Posterior cingulate gyrus (tissue), 11 donors: ENCODE measurements at regions not wholly inside any gene's neighbourhood (a gene's known extent, or its start where the extent isn't known, plus 50 kb on each side); places are given as distances from the start of the nearest gene placed in this dataset.
A peak's percentile ranks its signal among the peaks of the same experiment; 100 is the strongest.

Experiments used
- DNase-seq, 10 donors: peaks; one replicate each; pipeline versions ENCODE4 v3.0.0 to v3.0.0-alpha.2; 2020 to 2021; ENCODE audit warnings: mixed read lengths in 3 of 10
- intact Hi-C: fragments of 100-400 bp; cut with DNase I; formaldehyde crosslinking; loops from one replicate; pipeline ENCODE4 v1.15.1; 2023

DNA sequence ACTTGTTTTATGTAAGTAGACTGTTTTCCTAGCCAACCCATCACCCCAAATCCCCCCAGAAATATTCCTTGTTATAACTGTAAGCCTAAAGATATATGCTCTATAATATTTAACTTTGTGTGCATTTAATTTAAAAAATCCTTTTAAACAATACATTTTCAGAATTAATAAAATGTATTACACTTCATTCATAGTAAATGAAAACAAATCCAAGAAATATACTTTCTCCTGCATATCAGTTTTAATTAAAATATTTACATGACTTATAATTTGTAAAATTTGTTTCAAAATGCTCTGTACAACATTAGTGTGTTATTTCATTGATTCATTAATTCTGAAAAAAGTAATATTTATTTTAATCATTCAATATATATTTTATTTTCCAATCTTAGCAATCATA is 669.1 kb upstream of the PCDH20 start:
- intact Hi-C loops, result no loop called here

DNA sequence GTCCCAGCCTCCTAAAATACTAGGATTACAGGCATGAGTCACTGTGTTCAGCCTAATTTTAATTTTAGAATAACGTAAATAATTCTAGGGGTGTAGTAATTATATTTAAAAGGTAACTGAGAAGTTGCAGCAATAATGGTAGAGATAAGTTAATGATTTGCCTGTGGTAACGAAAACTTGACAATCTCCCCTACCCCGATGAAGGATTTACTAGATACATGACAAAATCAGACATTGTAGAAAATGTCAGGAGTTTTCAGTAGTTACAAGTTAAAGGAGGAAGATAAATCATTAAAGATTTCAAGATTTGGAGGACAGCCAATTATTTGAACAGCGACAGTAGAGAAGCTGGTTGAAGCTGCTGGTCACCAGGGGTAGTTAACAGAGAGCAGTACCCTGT is 652.2 kb upstream of the PCDH20 start:
- DNase-seq, result no peak
- intact Hi-C loops, result no loop called here

More for the DNA sequence above, 669.1 kb upstream of the PCDH20 start:
- no peak for DNase-seq

DNA sequence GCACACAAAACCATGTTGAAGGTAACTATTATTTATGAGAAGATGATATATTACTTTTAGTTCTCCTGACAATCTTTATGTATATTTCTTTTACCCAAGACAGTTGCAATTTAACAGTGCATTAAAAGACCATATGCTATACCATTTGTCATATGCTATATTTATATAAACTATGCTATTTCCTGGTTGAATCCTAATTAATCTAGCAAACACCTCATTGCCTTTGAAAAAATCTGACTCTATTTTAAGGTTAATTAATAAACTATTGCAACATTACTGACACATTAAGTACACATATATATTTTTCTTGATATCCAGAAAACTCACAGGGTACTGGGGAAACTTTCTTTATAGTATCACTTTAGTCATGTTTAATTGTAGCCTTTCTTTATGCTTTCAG is 649.4 kb upstream of the PCDH20 start:
- no peak for DNase-seq
- intact Hi-C loops, result no loop called here

DNA sequence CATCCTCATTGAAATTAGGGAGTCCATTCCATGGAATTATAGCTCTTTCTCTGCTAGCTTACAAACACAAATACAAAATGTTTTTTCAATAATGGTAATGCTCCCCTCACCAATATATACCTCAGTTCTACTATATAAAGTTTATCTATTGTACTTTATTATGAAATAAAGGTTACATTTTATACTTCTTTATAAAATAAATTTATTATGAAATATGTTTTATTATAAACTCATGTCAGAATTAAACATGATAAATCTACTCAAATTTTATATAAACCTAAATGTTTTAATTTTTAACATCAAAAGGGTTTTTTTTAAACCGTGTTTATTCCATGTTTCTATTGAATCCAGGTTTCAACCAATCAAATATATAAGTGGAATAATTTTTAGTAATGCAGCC is 646.1 kb upstream of the PCDH20 start:
- no peak for DNase-seq
- intact Hi-C loops, result no loop called here

DNA sequence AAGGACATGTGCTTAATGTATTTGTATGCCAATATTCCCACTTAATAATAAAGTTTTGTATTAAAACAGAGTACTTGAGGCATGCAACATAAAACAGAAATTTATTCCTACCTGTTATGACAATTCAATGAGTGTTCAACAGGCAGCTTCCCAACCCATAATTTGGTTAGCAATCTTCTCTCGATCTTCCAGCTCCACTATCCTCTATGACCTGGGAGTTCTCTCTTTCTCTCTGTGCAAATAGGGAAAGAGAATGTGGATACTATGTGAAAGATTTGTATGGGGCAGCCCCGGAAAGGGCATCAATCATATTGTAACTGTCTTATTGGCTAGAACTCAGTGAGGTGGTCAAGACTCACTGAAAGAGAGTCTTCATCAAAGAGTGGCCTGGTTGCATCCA is 644.9 kb upstream of the PCDH20 start:
- no peak for DNase-seq
- intact Hi-C loops, result no loop called here

DNA sequence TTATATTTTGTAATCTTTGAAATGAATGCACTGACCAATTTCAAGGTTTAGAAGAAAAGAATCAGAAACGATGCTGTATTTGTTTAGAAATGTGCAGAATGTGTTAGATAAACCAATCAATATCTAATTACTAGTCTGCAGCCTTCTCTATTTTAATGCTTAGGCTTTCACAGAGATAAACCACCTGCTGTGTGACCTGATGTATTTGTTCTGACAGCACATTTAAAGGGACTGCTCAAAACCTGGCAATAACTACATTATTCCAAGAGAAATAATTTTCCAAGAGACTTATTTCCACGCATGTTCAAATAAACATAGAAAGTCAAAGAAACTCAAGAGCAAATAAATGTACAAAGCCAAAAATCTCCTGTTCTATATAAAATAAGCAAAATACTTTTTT is 641.6 kb upstream of the PCDH20 start:
- no peak for DNase-seq
- intact Hi-C loops, result no loop called here

DNA sequence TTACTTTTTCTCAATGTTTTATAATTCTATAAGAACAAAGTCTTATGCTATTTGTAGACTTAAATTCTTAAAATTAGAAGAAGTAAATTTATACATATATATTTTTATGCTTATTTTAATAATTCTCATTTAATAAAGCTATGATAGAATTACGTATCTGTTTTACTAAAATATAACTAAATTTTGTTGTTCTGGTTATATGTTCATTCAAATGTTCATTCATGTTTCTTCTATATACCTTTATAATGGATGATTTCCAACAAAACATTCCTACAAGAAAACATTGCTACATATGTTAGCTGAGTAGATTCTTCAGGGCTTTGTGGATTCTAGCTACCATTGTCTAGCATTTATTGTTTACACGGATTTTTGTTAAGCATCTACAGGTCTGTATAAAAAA is 634.3 kb upstream of the PCDH20 start:
- intact Hi-C loops, result no loop called here
- no peak for DNase-seq

DNA sequence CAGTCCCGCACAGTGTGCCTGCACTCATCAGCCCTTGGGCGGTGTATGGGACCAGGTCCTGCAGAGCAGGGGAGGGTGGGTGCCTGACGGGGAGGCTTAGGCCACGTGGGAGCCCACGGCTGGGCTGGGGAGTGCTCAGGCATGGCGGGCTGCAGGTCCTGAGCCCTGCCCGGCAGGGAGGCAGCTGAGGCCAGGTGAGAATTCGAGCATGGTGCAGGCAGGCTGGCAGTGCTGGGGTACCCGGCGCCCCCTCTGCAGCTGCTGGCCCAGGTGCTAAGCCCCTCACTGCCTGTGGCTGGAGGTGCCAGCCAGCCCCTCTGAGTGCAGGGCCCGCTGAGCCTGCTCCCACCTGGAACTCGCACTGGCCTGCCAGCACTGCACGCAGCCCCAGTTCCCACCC is 630.9 kb upstream of the PCDH20 start:
- intact Hi-C loops, result no loop called here
- DNase-seq, result peak in 3 of 10 donors; percentile 39 to 55 (median 54)

DNA sequence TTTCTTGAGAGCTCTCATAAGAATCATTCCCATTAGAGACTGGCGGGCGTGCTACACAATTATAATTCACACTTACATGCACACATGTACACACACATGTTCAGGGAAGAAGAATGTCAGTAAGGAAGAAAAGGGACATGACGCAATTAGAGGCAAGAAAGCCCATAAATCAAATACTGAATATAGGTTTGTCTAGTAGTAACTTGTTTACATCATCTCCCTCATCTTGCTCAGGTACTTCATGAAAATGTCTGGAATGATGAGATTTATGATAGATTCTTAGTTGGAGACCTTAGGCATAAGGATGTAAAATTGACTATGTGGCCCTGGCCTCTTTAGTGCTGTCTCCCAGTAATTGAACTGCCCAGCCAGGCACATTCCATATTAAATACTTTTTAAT is 628.0 kb upstream of the PCDH20 start:
- intact Hi-C loops, result no loop called here

DNA sequence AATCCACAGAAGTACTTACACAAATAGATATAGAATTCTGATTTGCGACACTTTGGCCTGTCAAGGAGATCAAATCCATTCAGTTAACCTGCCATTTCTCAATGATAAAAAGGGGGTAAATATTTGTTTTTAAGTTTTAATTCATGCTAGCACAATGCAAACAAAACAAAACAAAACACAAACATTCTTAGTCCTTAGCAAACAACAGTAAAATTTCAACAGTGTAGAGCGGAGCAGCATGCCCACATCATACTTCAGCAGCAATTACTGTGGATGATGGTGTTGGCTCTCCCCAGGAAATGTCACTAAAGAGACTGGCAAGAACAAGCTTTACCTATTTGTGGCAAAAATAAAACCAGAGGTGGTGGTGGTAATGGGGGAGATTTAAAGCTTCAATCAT is 625.2 kb upstream of the PCDH20 start:
- intact Hi-C loops, result no loop called here
- no peak for DNase-seq

More for the DNA sequence above, 628.0 kb upstream of the PCDH20 start:
- DNase-seq, result no peak

DNA sequence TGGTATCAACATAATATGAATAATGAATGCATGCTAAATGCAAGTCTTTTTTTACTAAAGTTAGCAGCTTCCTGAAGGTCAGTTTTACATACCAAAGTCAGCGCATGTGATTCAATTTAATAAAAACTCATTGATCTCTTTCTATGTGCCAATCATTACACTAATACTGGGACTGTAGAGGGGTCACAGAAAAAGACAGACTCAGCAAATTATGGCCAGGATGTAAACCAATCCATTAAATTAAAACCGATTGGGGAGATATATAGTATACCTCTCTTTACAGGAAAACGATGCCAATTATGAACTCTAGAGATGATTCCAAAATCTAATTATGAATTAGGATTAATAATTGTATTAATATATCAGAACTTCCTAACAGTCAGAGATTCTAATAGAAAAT is 624.4 kb upstream of the PCDH20 start:
- no peak for DNase-seq
- intact Hi-C loops, result no loop called here

DNA sequence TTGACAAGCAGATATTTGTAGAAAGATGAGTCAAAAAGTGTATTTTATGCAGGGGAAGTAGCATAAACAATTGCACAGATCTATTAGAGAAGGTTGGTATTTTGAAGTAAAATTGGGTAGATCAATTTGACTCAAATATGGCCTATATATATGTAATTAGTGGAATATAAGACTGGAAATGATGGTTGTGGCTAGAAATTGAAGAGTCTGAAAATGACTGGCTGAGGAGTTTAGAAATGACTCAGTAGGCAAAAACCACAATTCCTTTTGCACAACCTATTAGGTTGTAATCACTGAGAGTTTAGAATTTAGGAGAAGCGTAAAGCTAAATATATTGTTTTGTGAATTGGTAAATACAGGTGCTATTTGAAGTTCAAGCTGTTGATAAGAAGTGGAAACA is 622.6 kb upstream of the PCDH20 start:
- no peak for DNase-seq
- intact Hi-C loops, result no loop called here

DNA sequence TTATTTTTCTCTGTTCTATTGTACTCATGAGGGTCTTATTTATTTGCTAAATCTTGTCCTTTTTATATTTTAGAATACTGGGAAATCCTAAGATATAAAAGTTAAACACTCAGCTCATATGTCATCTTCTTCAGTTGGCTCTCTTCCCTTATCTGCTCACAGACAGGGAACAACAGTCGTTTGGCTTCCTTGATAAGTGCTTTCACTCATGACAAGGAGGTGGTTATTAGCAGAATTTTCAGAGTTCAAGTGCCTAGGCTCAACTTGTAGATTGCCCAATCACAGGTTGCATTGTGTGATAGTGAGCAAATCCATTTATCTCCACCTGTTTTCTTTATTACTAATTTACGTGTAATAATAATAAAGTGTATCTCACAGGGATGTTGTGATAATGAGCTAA is 620.3 kb upstream of the PCDH20 start:
- DNase-seq, result no peak
- intact Hi-C loops, result no loop called here

DNA sequence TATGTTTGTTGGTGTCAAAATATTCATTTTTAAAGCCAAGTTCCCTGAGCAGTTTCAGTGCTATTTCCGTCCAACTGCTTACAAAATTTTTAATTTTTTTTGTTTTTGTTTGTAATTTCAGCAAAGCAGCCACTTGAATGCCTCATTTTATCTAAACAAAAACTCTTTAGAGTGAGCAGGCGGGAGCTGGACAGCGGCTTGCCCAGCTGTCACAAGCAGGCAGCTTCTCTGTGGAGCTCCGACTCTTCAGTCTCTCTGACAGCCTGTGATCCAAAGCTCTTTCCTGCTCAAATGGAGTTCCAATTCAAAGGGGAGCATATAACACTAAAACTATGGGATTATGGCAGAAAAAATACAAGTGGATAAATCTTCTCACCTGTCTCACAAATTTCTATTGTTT is 618.3 kb upstream of the PCDH20 start:
- intact Hi-C loops, result no loop called here
- DNase-seq, result peak in 5 of 10 donors; percentile 3 to 81 (median 49)

DNA sequence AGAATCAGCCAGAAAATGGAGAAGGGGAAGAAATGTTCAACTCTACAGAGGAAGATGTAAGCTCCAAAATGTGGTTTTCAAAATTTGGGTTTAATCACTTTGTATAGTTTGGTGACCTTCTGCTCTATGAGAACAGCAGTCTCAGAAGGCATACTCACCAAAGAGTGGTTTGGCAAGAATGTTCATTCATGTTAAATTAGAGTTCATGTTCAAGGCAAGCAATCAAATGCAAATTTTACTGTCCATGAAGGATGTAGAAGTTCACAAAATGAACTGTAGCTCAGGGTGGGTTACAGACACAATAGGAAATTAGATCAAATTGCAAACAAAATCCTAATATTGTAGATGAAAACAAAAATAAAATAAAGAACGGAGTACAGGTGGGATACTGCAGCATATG is 606.7 kb upstream of the PCDH20 start:
- DNase-seq, result no peak
- intact Hi-C loops, result no loop called here

DNA sequence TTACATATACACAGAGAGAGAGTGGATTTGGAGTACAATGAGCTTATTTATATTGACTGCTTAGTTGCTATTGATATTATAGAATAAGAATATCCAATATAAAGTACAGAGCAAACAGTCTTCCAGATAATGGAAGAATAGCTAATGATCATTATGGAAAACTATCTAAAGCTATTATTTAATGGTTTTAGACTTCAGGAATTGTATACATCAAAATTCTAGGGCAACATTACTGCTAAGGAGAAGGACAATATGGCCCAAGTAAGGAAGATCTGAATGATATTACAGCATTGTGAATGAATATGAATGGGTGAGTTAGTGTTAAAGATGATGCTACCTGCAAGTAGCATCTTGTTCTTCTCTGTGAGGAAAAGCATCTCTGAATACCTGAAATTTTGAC is 604.2 kb upstream of the PCDH20 start:
- intact Hi-C loops, result no loop called here
- no peak for DNase-seq

DNA sequence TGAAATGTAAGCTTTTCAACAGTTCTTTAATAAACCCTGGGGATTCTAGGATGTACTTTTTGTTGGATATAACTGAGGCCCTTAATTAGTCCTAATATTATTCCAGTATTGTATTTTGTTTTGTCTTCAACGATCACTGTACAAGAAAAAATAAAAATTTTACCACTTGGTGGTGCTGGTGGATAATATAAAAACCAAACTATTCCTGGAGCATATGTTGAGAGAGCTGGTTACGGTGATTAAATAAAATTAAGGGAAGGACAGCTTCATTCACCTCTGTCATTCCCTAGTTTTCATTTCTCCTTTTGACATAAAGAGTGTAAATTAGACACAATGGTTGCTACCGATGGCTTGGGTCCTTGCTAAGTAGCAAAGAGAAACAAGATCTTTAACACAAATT is 598.6 kb upstream of the PCDH20 start:
- DNase-seq, result no peak
- intact Hi-C loops, result no loop called here

DNA sequence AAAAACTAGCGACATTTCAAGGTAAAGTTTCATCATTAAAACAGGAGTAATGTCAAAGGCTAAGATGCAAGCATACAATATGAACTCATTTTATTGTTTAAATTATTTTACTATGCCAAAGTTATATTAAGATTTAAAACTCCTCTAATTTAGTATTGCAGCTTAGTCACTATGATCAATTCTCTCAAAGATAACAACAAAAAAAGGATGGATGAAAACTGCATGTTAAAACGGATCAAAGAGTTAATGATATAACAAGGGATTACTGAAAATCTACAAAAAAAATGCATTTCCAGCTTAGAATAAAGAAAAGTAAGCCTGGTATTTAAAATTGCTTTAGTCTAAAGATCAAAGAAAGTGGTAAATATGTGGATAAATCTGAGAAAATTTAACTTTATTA is 587.8 kb upstream of the PCDH20 start:
- intact Hi-C loops, result no loop called here
- DNase-seq, result no peak

DNA sequence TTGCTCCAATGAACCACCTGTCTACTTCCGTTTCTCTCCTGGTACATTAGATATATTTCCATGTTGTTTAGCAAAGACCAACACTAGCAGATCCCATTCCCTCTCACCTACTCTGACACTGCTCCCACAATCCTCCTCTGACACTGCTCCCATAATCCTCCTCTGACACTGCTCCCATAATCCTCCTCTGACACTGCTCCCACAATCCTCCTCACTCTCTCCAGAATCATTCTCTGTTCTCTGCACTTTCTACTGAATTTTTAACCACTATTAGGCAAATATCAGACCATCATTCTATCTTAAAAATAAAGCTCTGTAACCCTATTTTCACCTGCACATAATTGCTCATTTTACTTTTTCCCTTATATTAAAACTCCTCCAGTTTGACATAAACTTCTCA is 578.5 kb upstream of the PCDH20 start:
- intact Hi-C loops, result no loop called here
- no peak for DNase-seq

DNA sequence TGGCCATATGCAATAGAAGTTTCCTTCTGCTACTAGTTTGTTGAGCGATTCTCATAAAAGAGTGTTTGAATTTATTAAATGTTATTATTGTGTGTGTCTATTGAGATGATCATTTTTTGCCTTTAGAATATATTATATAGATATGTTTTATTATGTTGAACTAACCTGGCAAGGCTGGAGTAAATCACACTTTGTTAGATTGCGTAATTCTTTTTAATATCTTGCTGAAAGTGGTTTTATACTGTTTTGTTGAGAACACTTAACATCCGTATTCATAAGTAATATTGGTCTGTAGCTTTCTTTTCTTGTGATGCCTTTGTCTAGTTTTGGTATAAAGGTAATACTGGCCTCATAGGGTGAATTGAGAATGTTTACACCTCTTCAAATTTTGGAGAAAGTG is 574.3 kb upstream of the PCDH20 start:
- DNase-seq, result no peak
- intact Hi-C loops, result no loop called here

DNA sequence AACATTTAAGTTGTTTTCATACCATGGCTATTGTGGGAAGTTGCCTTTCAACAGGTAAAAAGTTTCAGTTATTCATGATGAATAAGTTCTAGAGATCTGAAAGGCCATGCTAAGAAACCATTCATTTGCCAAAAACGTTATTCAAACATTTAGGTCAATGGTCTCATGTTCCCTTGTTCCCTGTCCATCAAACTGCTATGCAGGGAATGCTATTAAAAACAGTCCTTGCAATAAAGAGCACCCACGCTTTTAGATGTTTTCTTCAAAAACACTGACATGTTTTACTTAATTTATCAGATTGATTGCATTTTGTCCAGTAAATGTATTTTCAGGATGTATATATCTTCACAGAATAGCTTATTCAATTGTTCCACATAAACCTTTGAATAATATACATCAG is 573.2 kb upstream of the PCDH20 start:
- intact Hi-C loops, result no loop called here
- DNase-seq, result no peak

DNA sequence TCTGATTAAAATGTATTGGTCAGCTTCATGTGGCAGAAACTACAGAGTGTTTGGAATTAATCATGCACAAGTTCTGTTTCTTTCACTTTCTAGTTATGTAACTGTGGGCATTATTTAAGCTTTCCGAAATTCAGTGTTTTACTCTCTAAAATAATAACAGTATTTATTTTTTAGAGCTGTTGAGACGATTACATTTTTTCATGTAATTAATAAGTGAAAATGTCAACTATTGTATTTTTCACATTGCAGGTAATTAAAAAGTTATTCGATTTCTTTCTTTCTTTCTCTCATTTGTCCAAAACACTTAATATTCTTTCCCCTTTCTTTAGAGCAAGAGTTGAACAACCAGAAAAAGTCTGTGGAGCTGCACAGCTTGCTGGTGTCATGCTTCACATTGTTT is 559.4 kb upstream of the PCDH20 start:
- DNase-seq, result no peak
- intact Hi-C loops, result no loop called here

DNA sequence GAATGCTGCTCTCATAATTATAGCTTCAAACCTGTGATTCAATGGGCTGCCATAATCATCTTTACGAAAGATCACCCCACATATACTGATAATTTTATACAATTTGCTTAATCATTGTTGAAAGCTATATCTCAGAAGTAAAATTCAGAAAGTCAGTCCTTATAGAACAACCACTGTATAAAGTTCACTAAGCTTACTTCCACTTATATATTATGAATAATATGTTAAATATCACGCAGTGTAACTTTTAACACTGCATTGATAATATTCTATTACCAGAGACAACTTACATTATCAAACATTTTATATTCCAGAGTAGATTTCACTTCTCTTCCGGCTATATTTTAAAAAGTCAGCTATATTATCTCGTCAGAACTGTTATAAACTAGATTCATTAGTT is 550.1 kb upstream of the PCDH20 start:
- DNase-seq, result no peak
- intact Hi-C loops, result no loop called here

DNA sequence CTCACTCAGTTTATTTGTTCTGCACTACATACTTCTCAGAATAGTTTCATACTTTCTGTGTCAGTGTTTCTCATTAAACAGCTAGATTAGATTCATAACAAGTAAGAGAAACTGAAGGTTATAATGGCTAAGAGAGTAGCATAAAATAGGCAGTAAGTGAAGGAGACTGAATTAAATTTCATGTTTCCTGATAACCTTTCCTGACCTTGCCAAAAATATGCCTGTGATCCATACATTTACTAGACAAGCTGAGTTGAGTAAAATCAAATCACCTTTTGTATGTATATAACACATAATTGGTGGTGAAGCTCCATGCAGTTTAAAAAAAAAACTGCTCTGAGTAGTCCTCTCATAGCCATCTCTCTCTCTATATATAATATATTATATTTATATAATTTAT is 545.3 kb upstream of the PCDH20 start:
- no peak for DNase-seq
- intact Hi-C loops, result no loop called here
